Astrocyte of the cerebellum (primary cell): ENCODE measurements at regions not wholly inside any gene's neighbourhood (a gene's known extent, or its start where the extent isn't known, plus 50 kb on each side); places are given as distances from the start of the nearest gene placed in this dataset.
"Not testable (repeated sequence)": the region's sequence is repeated elsewhere in the genome, so short reads cannot be mapped to it uniquely, and the experiment has no call there.

Experiments
- DNase-seq: peaks from one replicate; pipeline ENCODE4 v3.0.0-alpha.2; 2011; ENCODE audit warnings: low read depth
- H3K4me3 ChIP-seq: 2 replicates; pipeline ENCODE4 v1.5.1; 2011; ENCODE audit warnings: mild to moderate bottlenecking, low read depth, low read length, moderate library complexity
- in situ Hi-C: cut with HindIII; loops from 2 replicates; pipeline ENCODE4 v1.10.0; 2017; ENCODE audit warnings: low sequenced_read_pairs
- TF ChIP-seq, protein P1 (sequence below): IDR thresholded peaks from 2 replicates; pipeline ENCODE4 v1.5.1; 2012; ENCODE audit warnings: low read length, low read depth, moderate library complexity, mild to moderate bottlenecking; ENCODE audit errors: missing control alignments

DNA sequence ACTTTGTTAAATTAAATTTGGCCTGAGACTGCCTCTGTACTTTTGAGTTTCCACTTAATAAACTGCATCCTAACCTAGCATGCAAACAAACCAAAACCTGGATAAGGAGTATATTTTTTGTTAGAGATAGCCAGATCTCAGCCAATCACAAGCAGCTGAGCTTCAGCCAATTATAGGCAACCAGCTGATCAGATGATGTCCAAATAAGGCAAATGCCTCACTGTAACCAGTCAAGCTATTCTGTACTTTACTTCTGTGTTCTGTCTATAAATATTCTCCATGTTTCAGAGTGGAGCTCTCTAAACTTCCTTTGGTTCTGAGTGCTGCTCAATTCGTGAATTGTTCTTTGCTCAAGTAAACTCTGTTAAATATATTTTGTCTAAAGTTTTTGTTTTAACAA, 194.6 kb upstream of the RGS17 start:
- H3K4me3 ChIP-seq: no peak overlapping the region
- no peak for DNase-seq
- in situ Hi-C loops: no loop called here
- TF ChIP-seq, protein P1, sequence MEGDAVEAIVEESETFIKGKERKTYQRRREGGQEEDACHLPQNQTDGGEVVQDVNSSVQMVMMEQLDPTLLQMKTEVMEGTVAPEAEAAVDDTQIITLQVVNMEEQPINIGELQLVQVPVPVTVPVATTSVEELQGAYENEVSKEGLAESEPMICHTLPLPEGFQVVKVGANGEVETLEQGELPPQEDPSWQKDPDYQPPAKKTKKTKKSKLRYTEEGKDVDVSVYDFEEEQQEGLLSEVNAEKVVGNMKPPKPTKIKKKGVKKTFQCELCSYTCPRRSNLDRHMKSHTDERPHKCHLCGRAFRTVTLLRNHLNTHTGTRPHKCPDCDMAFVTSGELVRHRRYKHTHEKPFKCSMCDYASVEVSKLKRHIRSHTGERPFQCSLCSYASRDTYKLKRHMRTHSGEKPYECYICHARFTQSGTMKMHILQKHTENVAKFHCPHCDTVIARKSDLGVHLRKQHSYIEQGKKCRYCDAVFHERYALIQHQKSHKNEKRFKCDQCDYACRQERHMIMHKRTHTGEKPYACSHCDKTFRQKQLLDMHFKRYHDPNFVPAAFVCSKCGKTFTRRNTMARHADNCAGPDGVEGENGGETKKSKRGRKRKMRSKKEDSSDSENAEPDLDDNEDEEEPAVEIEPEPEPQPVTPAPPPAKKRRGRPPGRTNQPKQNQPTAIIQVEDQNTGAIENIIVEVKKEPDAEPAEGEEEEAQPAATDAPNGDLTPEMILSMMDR: no peak

DNA sequence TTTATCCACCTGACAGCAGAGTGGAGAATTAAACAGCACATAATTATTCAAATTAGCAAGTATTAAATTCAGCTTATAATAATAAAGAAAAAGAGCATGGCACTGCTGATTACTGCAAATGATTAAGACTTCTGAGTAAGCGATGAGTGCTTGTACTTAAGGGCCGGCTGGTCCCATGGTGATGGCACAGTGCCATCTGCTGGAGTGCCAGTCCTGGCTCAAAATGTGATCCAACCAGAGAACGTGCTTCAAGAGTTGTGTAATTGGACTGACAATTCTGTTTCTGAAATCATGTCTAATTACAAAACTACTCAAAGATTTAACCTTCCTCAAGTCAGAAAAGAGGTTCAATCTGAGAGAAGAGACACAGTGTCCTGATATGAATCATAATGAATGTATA, 181.6 kb upstream of the RGS17 start:
- peak; percentile 6 for DNase-seq
- TF ChIP-seq, protein P1: peak; percentile 30
- in situ Hi-C loops: no loop called here
- no peak overlapping the region for H3K4me3 ChIP-seq

DNA sequence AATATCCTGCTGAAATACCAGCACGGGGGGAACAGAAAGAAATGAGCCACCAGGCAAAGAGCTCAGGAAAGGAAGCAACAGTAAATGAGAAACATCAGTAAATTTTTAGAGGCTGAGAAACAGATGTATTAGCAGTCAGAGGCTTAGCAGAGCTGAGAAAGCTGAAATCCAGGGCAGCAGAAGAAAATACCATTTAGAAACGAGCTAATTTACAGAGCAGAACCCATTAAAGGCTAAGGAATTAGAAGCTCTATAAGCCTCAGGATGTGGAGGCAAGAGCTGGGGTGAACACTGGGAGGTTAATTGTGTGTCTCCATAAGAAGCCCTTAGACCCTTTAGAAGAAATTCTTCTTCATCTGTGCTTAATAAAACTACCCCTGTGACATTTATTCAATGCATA, 178.6 kb upstream of the RGS17 start:
- no peak overlapping the region for H3K4me3 ChIP-seq
- no peak for DNase-seq
- in situ Hi-C loops: no loop called here
- TF ChIP-seq, protein P1: no peak

DNA sequence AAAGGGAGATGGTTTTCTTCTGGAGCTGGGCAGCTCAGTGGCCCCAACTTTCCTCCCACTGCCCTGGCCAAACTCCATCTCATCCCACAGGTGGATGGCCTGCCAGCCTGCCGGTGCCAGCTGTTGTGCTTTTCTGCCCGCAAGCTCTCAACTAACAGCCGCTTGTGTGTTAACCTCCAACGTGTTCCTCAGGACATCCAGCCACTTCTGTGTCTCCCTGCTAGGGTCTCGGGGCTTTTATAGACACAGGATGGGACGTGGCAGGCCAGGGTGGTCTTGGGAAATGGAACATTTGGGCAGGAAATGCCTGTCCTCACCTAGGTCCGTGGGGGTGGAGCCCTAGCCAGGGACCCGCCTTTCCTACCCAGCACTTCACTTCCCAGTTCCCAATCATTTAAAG, 171.1 kb upstream of the RGS17 start:
- DNase-seq: no peak

GRCh38 chr6:153301602-153302001, 170.5 kb upstream of the RGS17 start:
- DNase-seq: no peak
- H3K4me3 ChIP-seq: no peak overlapping the region
- in situ Hi-C loops: no loop called here
- TF ChIP-seq, protein P1: no peak

More for the DNA sequence above, 171.1 kb upstream of the RGS17 start:
- H3K4me3 ChIP-seq: no peak overlapping the region
- TF ChIP-seq, protein P1: no peak
- in situ Hi-C loops: no loop called here

DNA sequence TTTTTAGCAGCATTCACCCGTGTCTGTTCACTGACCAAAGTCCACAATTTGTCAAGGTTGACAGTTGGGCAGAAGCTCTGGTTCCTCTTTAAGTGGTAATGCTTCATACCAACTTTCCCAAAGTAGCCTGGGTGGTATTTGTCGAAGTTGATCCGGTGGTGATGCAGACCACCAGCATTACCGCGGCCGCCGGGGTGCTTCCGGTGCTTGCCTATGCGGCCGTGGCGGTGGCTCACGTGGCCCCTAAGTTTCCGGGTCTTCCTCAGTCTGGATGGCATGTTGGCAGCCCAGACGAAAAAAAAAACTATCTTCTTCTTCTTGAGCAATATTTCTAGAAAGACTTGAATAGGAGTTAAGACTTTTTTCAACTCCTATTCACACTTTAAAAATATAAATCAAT, 151.4 kb upstream of the RGS17 start:
- H3K4me3 ChIP-seq, in situ Hi-C loops, DNase-seq: not testable (repeated sequence)

GRCh38 chr6:153275997-153276396, 144.9 kb upstream of the RGS17 start:
- H3K4me3 ChIP-seq: no peak overlapping the region
- in situ Hi-C loops: no loop called here
- no peak for DNase-seq
- TF ChIP-seq, protein P1: no peak
